NT2/D1 (cell line): ENCODE measurements at regions not wholly inside any gene's neighbourhood (a gene's known extent, or its start where the extent isn't known, plus 50 kb on each side); places are given as distances from the start of the nearest gene placed in this dataset.

Experiments used
- YY1 ChIP-seq: IDR thresholded peaks from 2 replicates; pipeline ENCODE4 v1.6.1; 2011; ENCODE audit not compliant: insufficient read length, insufficient read depth
- ZNF274 ChIP-seq: IDR thresholded peaks from 2 replicates; pipeline ENCODE4 v1.6.1; 2011; ENCODE audit warnings: mild to moderate bottlenecking, low read depth, low read length

DNA sequence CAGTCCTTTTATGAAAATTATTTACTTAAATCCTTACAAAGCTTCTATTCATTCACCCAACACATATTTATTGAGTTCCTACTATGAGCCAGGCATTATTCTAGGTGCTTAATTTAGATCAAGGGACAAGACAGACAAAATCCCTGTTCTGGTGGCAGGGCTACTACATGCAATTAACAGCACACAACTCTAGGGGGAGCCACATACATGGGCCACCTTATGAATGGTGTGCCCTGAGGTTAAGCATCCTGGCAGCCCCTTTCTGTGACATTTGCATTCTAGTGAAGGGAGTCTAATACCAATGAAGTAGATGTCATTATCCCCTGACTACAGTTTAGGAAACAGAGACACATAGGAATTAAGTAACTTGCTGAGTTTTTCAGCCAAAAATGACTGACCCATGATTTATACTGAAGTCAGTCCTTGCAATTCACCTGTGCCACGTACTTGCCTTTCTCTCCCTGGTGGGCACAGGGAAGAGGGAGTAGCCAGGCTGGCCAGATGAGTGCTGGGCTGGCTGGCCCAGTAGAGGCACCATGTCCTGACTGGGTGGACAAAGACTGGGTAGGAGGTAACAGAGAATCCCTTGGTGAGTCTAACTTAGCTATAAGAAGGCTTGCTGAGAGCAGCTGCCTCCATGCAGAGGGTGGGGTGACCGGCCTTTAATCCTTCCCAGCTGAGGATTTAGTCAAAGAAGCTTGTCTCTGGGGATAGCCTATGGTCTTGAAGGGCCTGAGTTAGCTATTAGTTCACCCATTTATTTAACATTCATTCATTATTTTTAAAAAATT lies 52.0 kb upstream of the ELF5 start:
- no peak for TF ChIP-seq YY1
- no peak for TF ChIP-seq ZNF274
